Sciatic nerve (tissue), 2 donors: ENCODE measurements at regions not wholly inside any gene's neighbourhood (a gene's known extent, or its start where the extent isn't known, plus 50 kb on each side); places are given as distances from the start of the nearest gene placed in this dataset.

Source experiments
- ATAC-seq: fragments of 200-7000 bp; cut with Tn5 transposase; one replicate; pipeline ENCODE4 v1.9.1; 2020; ENCODE audit warnings: mild to moderate bottlenecking, moderate library complexity
- DNase-seq: peaks from one replicate; pipeline ENCODE4 v3.0.0-alpha.2; 2020; ENCODE audit warnings: low spot score
- intact Hi-C: fragments of 100-400 bp; cut with DNase I; formaldehyde crosslinking; loops from one replicate; pipeline ENCODE4 v1.14.2; 2022
- donor health status: DM: no; HTN: no; CAD: no.
- donor health status: DM: no; HTN: no; CAD: no.

DNA sequence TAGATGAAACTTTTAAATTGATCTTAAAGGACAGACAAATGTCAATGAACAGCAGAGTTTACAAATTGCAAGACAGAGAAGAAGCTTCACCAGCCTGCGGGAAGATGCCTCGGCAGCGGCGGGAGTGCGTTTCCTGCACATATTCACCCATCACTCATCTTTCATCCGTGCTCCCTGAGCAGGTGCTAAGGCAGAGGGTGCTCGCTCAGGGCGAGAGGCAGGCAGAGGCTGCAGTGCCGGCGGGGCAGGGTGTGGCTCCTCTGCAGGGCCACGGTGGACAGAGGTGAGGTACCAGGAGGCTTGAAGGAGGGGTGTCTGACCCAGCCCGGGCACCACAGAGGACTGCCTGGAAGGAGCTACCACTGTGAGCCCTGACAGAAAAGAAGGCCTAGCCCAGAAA, 155.2 kb upstream of the PPP2R2D start:
- DNase-seq = no peak
- intact Hi-C loops = no loop called here
- ATAC-seq = no peak

DNA sequence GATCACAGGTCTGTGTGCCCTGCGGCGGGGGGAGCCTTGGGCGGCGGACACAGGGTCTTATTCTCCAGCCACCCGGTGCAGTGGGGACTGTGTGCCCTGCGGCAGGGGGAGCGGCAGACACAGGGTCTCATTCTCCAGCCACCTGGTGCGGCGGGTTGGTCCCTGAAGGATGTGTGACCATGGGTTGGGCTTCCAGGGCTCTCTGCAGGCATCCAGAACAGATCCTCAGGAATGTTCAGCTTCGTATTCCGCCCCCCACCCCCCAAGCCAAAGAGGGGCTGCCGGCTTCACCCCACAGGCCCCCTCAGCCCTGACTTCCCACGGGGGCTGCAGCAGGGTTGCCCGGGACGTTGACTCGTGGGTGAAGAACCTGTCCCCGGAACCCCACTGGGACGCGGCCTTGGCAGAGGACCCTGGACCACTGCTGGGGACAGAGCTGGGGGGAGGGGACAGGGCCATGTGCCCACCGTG, 154.5 kb upstream of the PPP2R2D start:
- intact Hi-C loops = no loop called here
- DNase-seq = no peak
- ATAC-seq = no peak

DNA sequence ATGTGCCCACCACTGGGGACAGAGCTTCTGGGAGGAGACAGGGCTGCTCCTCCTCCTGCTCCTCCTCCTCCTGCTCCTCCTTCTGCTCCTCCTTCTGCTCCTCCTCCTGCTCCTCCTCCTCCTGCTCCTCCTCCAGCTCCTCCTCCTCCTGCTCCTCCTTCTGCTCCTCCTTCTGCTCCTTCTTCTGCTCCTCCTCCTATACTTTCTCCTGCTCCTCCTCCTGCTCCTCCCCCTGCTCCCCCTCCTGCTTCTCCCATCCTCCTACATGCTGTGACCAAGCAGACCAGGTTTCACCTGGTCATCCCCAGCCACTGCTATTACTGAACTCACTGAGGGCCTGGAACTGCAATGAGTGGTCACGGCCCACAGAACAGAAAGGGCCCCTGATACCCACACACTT, 154.0 kb upstream of the PPP2R2D start:
- DNase-seq (no peak), ATAC-seq (no peak)
- intact Hi-C loops = no loop called here

- DNase-seq (no peak), ATAC-seq (no peak)
- intact Hi-C loops = no loop called here
These were observed 153.6 kb upstream of the PPP2R2D start for GRCh38 chr10:131747251-131747650.

DNA sequence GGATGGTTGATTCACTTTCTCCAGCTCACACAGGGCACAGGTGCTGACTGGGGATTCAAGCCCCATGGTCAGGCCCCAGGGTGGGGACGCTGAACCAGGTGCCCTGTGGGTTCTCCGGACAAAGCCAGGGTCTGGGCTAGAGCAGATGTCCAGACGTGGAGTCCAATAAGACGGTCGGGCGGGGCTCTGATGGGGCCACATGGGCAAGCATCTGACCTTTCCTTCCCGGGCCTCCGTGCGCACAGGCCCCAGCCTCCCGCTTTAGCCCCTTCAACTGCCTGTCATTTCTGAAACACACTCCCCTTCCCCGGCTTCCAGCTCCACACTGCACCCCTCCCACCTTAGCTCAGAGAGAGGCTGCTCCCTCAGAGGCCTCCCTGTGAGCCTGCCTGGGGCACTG, 153.0 kb upstream of the PPP2R2D start:
- intact Hi-C loops = no loop called here
- DNase-seq (no peak), ATAC-seq (no peak)

- DNase-seq (no peak), ATAC-seq (no peak)
- intact Hi-C loops = no loop called here
These were observed 152.6 kb upstream of the PPP2R2D start for GRCh38 chr10:131748191-131748590.

DNA sequence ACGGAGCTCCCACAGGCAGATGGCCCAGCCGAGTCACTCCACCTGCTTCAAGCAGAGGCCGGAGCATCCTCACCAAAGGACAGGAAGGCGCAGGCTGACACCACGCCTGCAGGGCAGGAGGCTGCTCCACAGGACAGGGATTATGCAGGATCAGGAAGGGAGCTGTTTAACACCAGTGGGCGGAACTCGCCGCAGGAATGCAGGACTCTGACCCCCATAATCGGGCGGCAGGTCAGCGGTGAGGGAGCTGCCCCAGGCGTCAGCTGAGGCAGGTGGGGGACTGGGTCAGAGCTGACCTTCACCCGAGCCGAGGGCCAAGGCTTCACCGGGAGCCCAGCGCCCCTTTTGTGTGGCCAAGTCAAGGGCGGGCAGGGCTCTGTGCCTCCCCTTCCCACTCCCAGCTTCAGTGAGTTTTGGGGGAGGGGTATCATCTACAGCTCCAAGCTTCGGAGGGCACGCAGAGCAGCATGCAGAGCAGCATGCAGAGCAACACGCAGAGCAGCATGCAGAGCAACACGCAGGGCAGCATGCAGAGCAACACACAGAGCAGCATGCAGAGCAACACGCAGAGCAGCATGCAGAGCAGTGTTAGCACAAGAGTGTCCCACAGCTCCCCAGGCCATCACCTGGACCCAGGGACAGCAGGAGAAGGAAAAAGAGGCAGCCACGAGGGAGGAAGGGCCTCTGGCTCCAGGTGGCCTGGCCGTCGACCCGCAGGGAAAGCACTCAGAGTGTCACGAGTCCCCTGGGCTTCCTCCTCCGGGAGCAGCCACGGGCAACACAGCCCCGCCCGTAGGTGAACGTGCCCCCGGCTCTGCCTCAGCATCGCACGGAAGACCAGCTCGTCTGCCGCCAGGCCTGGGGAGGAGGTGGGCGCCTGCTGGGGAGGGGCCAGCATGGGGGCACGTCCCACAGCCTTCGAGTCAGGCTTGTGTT, 151.7 kb upstream of the PPP2R2D start:
- intact Hi-C loops = no loop called here
- ATAC-seq = no peak
- DNase-seq = no peak

- DNase-seq (no peak), ATAC-seq (no peak)
- intact Hi-C loops = no loop called here
These were observed 151.1 kb upstream of the PPP2R2D start for GRCh38 chr10:131749767-131750142.

- ATAC-seq (no peak), DNase-seq (no peak)
- intact Hi-C loops = no loop called here
These were observed 150.5 kb upstream of the PPP2R2D start for GRCh38 chr10:131750171-131750895.

DNA sequence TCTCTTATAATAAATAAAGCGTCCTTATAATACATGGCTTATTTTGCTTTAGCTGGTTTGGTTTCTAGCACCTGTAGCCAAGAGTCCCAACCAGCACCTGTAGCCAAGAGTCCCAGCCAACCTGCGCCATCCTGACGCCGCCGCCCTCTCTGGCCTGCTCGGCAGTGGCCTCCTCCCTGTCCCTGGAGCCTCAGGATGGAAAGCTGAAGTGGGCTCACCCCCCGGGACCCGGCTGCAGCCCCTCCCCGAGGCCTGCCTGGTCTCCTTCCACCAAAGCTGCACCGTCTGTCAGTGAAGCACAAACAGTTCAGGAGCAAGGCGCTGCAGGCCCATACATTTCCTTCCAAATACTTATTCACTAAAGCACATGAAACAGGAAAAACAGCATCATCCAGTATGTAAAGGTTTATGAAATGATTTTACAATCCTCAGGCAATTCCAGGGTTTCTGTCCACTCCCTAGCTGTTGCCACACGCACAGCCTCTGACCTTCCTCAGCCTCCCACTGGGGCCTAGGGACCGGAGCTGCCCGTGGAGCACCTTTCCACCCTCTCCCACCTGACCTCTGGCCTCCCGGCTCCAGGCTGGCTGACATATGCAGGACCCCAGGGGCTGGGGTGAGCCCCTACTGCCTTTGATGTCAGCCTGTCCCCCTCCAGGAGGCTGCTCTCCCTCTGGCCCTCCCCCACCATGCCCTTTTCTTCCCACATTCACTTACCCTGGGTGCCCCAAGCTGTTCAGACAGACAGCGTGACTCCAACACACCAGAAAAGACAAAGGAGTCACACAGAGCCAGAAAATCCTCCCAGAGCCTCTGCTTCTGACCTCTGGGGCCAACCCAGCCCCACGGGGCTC, 149.6 kb upstream of the PPP2R2D start:
- no peak for DNase-seq
- ATAC-seq = no peak
- intact Hi-C loops = no loop called here

- intact Hi-C loops = no loop called here
- DNase-seq (no peak), ATAC-seq (no peak)
These were observed 148.7 kb upstream of the PPP2R2D start for GRCh38 chr10:131751827-131752775.

- intact Hi-C loops = no loop called here
- DNase-seq = no peak
- no peak for ATAC-seq
These were observed 147.5 kb upstream of the PPP2R2D start for GRCh38 chr10:131753336-131753735.

GRCh38 chr10:131755200-131755599, 145.6 kb upstream of the PPP2R2D start:
- intact Hi-C loops = no loop called here
- no peak for ATAC-seq
- no peak for DNase-seq

- intact Hi-C loops = no loop called here
- no peak for ATAC-seq
These were observed 143.3 kb upstream of the PPP2R2D start for GRCh38 chr10:131757285-131758058.

GRCh38 chr10:131758062-131758938, 142.5 kb upstream of the PPP2R2D start:
- intact Hi-C loops = no loop called here
- ATAC-seq = no peak

More at GRCh38 chr10:131757285-131758058, 143.3 kb upstream of the PPP2R2D start:
- DNase-seq = no peak

DNA sequence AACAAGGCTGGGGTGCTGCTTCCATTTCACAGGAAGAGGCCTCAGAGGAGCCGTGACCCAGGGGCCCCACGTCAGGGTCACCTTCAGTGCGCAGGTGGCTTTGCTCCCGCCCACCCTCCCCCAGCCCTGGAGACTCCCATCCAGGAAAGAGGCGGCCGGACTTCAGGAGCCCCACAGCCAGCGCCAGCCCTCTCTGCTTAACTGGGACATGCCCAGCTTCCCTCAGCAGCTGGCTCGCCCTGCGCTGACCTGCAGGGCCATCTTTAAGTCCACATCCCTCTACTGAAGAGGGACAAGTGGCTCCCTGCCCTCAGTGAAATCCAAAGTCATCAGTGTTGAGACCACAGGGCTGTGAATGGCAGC, 141.9 kb upstream of the PPP2R2D start:
- ATAC-seq (no peak), DNase-seq (no peak)
- intact Hi-C loops = no loop called here

More at GRCh38 chr10:131758062-131758938, 142.5 kb upstream of the PPP2R2D start:
- no peak for DNase-seq

- intact Hi-C loops = no loop called here
- no peak for ATAC-seq
- no peak for DNase-seq
These were observed 141.5 kb upstream of the PPP2R2D start for GRCh38 chr10:131759347-131759746.
